ENCODE measurements at regions not wholly inside any gene's neighbourhood (a gene's known extent, or its start where the extent isn't known, plus 50 kb on each side); places are given as distances from the start of the nearest gene placed in this dataset.

DNA sequence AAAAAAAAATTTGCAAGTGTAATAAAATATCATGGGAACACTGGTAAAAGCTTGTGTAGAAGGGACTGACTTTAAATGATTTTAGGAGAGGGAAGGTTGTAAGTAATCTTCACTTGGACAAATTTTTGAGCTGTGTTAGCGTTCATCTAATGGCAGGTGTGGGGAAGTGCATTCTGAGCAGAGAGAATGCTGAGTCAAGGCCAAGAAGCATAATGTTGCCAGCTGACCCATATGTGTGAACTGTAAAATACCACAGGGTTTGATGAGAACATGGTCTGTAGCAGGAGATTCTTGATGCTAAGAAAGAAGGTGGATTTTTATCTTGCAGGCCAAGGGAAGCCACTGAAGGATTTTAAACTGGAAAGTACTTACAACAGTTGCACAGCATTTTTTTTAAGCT, 98.2 kb upstream of the ZNF32 start:
- TF ChIP-seq, protein P1, sequence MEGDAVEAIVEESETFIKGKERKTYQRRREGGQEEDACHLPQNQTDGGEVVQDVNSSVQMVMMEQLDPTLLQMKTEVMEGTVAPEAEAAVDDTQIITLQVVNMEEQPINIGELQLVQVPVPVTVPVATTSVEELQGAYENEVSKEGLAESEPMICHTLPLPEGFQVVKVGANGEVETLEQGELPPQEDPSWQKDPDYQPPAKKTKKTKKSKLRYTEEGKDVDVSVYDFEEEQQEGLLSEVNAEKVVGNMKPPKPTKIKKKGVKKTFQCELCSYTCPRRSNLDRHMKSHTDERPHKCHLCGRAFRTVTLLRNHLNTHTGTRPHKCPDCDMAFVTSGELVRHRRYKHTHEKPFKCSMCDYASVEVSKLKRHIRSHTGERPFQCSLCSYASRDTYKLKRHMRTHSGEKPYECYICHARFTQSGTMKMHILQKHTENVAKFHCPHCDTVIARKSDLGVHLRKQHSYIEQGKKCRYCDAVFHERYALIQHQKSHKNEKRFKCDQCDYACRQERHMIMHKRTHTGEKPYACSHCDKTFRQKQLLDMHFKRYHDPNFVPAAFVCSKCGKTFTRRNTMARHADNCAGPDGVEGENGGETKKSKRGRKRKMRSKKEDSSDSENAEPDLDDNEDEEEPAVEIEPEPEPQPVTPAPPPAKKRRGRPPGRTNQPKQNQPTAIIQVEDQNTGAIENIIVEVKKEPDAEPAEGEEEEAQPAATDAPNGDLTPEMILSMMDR (IDR thresholded peaks at IDR 0.05; ENCODE audit: low read depth, low read length): no peak
- no peak for TF ChIP-seq EZH2phosphoT487 (IDR thresholded peaks at IDR 0.05; ENCODE audit: low read depth)
